Smooth muscle cell (in vitro differentiated cells): ENCODE measurements at regions not wholly inside any gene's neighbourhood (a gene's known extent, or its start where the extent isn't known, plus 50 kb on each side); places are given as distances from the start of the nearest gene placed in this dataset. TPM values are rescaled to one million over a fixed set of nuclear protein-coding genes. Genes with fewer than 3 reads are reported as not detected.

ENCODE experiments used
- DNase-seq: peaks from one replicate; lab custom pipeline; 2025; ENCODE audit not compliant: unreplicated experiment; lab: John Stamatoyannopoulos, UW
- H2AFZ ChIP-seq: fragments of 200-600 bp; sonication (generic); 2 replicates; pipeline ENCODE4 v1.6.0; 2016; ENCODE audit warnings: antibody characterized with exemption, low read depth, mild to moderate bottlenecking
- H3F3A ChIP-seq: fragments of 200-600 bp; sonication (generic); 2 replicates; pipeline ENCODE4 v1.6.0; 2017; ENCODE audit warnings: antibody characterized with exemption, low read depth
- H3K27ac ChIP-seq: fragments of 200-600 bp; sonication (generic); 2 replicates; pipeline ENCODE4 v1.5.1; 2016; ENCODE audit warnings: low read depth, mild to moderate bottlenecking
- H3K27me3 ChIP-seq: fragments of 200-600 bp; sonication (generic); 2 replicates; pipeline ENCODE4 v1.6.1; 2016; ENCODE audit warnings: low read depth, mild to moderate bottlenecking
- H3K36me3 ChIP-seq: fragments of 200-600 bp; sonication (generic); 2 replicates; pipeline ENCODE4 v1.5.1; 2016; ENCODE audit warnings: low read depth
- H3K4me1 ChIP-seq: fragments of 200-600 bp; sonication (generic); 2 replicates; pipeline ENCODE4 v1.5.1; 2016; ENCODE audit warnings: low read depth
- H3K4me2 ChIP-seq: fragments of 200-600 bp; sonication (generic); 2 replicates; pipeline ENCODE4 v1.6.0; 2016; ENCODE audit warnings: mild to moderate bottlenecking
- H3K4me3 ChIP-seq: fragments of 200-600 bp; sonication (generic); 2 replicates; pipeline ENCODE4 v1.5.1; 2016; ENCODE audit warnings: mild to moderate bottlenecking
- H3K79me2 ChIP-seq: fragments of 200-600 bp; sonication (generic); 2 replicates; pipeline ENCODE4 v1.6.0; 2016; ENCODE audit warnings: low read depth, mild to moderate bottlenecking
- H3K9ac ChIP-seq: fragments of 200-600 bp; sonication (generic); 2 replicates; pipeline ENCODE4 v1.6.0; 2016; ENCODE audit warnings: low read depth
- H3K9me3 ChIP-seq: fragments of 200-600 bp; sonication (generic); replicated peaks from 2 replicates; pipeline ENCODE4 v1.5.1; 2016; ENCODE audit warnings: low read depth
- H4K20me1 ChIP-seq: fragments of 200-600 bp; sonication (generic); 2 replicates; pipeline ENCODE4 v1.6.0; 2016; ENCODE audit warnings: low read depth
- CTCF ChIP-seq: fragments of 200-600 bp; sonication (generic); IDR thresholded peaks from 2 replicates; pipeline ENCODE4 v1.5.1; 2017; ENCODE audit warnings: borderline replicate concordance, mild to moderate bottlenecking, antibody characterized with exemption; ENCODE audit not compliant: insufficient read depth, poor library complexity, severe bottlenecking
- WGBS: methylation state at CpG from one replicate; pipeline ENCODE4 v1.1.7; 2016; ENCODE audit warnings: low lambda C conversion rate; 5-methylcytosine and 5-hydroxymethylcytosine counted together
- small RNA-seq: library from RNA; depleted of rRNA; stranded (forward); fragments of <200 nt; gene quantifications from one replicate; pipeline ENCODE3, GENCODE V24; 2014

- H3K27me3 ChIP-seq = no peaks in the 10 kb centered on the region
- no peaks in the 10 kb centered on the region for H3K4me1 ChIP-seq
- no peaks in the 10 kb centered on the region for H3K79me2 ChIP-seq
- H3K9me3 ChIP-seq = peaks cover 24% of the 10 kb centered on the region
- H3K4me2 ChIP-seq = no peak overlapping the region
- no peak overlapping the region for H3K27ac ChIP-seq
- no peak for DNase-seq
- H4K20me1 ChIP-seq = no peaks in the 10 kb centered on the region
- H2AFZ ChIP-seq = no peak overlapping the region
- H3K4me3 ChIP-seq = no peak overlapping the region
- H3K9ac ChIP-seq = no peak overlapping the region
- H3F3A ChIP-seq = no peaks in the 10 kb centered on the region
- no peaks in the 10 kb centered on the region for H3K36me3 ChIP-seq
- TF ChIP-seq CTCF = no peak
- 90% methylated on average over 35 of the region's 36 CpGs for WGBS
Observed at GRCh38 chr7:63112764-63113712, 885.6 kb upstream of the ZNF722 start.

- H3K9me3 ChIP-seq = peaks cover 31% of the 10 kb centered on the region
- no peaks in the 10 kb centered on the region for H4K20me1 ChIP-seq
- H3K36me3 ChIP-seq = no peaks in the 10 kb centered on the region
- no peaks in the 10 kb centered on the region for H3K4me1 ChIP-seq
- H3F3A ChIP-seq = no peaks in the 10 kb centered on the region
- H3K27ac ChIP-seq = no peak overlapping the region
- no peak overlapping the region for H3K4me3 ChIP-seq
- H3K27me3 ChIP-seq = no peaks in the 10 kb centered on the region
- WGBS = 88% methylated on average over 33 of the region's 33 CpGs
- DNase-seq = no peak
- no peak overlapping the region for H3K9ac ChIP-seq
- H2AFZ ChIP-seq = no peak overlapping the region
- no peak overlapping the region for H3K4me2 ChIP-seq
- TF ChIP-seq CTCF = no peak
- no peaks in the 10 kb centered on the region for H3K79me2 ChIP-seq
Observed at GRCh38 chr7:63113713-63114285, 884.9 kb upstream of the ZNF722 start.

GRCh38 chr7:63114371-63114985 lies 884.2 kb upstream of the ZNF722 start:
- no peak for TF ChIP-seq CTCF
- H3K27ac ChIP-seq = no peak overlapping the region
- no peaks in the 10 kb centered on the region for H4K20me1 ChIP-seq
- no peak overlapping the region for H2AFZ ChIP-seq
- no peak overlapping the region for H3K9ac ChIP-seq
- H3F3A ChIP-seq = no peaks in the 10 kb centered on the region
- H3K4me2 ChIP-seq = no peak overlapping the region
- DNase-seq = no peak
- H3K4me3 ChIP-seq = no peak overlapping the region
- no peaks in the 10 kb centered on the region for H3K36me3 ChIP-seq
- H3K27me3 ChIP-seq = no peaks in the 10 kb centered on the region
- WGBS = 94% methylated on average over 56 of the region's 56 CpGs
- H3K79me2 ChIP-seq = no peaks in the 10 kb centered on the region
- H3K4me1 ChIP-seq = no peaks in the 10 kb centered on the region
- H3K9me3 ChIP-seq = peaks cover 27% of the 10 kb centered on the region

Small RNA genes lying in the stretch of these regions (small RNA-seq; reads per million reads assigned to genes)
- gene RNU6-417P = not detected
